ENCODE measurements at regions not wholly inside any gene's neighbourhood (a gene's known extent, or its start where the extent isn't known, plus 50 kb on each side); places are given as distances from the start of the nearest gene placed in this dataset.
"Not testable (repeated sequence)": the region's sequence is repeated elsewhere in the genome, so short reads cannot be mapped to it uniquely, and the experiment has no call there.

DNA sequence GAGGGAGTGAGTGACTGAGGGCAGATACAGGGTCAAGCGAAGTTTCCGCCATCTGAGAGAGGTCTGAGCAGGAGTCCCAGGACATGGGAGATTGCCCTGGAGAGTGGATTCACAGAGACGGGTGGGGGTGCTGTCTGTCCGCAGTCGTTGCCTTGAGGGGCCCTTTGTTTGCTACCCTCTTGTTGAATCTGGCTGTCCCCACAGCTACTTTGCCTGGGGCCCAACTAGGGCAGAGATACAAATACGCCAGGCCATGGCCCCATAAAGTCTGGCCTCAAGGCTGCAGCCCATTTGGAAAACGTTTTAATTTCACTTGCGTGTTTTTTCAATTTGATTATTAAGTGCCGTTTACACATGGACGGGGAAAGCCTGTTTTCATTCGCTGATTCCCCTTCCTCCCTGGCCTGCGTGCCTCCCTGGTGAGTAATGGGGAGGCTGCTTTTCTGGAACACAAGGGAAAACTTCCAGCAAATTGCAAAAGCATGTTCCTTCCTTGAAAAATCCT lies 134.4 kb downstream of the SMIM20 start:
- DNase-seq: no peak

GRCh38 chr4:26048950-26049349 lies 134.9 kb downstream of the SMIM20 start:
- no peak for DNase-seq

GRCh38 chr4:26049447-26049846 lies 135.4 kb downstream of the SMIM20 start:
- DNase-seq: no peak

- DNase-seq: no peak
Measured at GRCh38 chr4:26050212-26050643, 136.2 kb downstream of the SMIM20 start.

DNA sequence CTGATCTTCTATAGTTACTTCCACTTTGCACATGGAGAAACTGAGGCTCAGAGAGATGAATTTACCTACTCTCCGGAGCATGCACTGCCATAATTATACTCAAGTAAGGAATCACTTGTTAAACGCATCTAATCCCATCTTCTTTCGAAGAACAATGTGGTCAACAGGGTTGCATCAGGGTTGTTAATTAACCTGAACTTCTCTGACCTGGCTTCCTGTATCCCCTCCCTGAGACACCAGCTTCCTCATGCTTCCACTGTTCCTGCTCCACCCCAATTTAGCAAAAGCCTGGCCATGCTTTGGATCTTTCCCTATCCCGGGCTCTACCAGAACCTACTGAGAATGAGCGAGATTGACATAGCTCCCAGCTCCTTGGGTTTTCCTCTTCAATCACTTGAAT lies 136.7 kb downstream of the SMIM20 start:
- DNase-seq: no peak

- DNase-seq: no peak
Measured at GRCh38 chr4:26051240-26051639, 137.2 kb downstream of the SMIM20 start.

GRCh38 chr4:26052663-26053541 lies 138.9 kb downstream of the SMIM20 start:
- no peak for DNase-seq

GRCh38 chr4:26053761-26054160 lies 139.7 kb downstream of the SMIM20 start:
- no peak for DNase-seq

DNA sequence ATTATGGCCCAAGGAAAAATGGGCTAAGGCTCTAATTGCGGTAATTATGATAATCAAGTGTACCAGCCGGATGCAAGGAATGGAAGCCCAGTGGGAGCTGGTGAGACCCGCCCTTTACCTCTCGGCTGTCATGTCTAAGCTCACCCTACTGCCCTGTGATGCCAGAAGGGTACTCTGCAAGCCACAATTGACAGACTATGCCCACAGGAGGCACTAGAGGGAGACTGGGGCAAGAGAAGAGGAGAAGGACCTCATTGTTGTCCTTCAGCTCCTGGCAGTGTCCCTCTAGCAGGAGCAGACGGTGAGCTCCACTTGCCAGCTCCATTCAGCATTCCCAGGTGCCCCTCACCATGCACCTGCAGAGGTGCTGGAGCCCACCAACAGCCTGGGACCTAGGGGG lies 141.8 kb downstream of the SMIM20 start:
- no peak for DNase-seq

- no peak for DNase-seq
Measured at GRCh38 chr4:26056406-26056805, 142.4 kb downstream of the SMIM20 start.

DNA sequence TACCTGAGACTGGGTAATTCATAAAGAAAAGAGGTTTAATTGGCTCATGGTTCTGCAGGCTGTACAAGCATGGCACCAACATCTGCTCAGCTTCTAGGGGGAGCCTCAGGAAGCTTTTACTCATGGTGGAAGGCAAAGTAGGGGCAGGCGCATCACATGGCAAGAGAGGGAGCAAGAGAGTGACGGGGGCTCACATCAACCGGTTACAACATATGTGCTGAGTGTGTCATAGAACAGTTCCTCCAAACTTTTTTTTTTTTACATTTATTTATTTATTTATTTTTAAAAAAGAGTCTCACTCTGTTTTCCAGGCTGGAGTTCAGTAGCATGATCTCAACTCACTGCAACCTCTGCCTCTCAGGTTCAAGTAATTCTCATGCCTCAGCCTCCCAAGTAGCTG lies 143.8 kb downstream of the SMIM20 start:
- not testable (repeated sequence) for DNase-seq

DNA sequence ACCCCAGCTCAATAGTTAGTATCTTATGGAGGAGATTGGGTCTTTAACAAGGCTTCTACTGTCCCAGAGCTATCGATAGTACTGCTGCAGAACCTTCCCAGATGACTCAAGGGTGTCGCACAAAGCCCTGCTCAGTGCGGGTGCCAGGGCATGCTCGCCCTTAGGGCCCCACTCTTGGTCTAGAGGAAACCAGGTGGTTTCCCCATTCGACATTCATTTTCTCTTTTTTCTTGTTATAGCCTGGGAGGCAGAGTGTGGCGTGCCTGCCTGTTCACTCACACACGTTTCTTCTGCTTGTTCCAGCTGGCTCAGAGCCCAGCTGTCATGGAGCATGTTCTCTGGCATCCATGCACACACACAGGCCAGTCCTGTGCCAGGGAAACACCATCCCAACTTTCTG lies 144.5 kb downstream of the SMIM20 start:
- DNase-seq: peak; percentile 57 to 61

- no peak for DNase-seq
Measured at GRCh38 chr4:26059391-26060154, 145.6 kb downstream of the SMIM20 start.

GRCh38 chr4:26060286-26060685 lies 146.3 kb downstream of the SMIM20 start:
- DNase-seq: no peak

DNA sequence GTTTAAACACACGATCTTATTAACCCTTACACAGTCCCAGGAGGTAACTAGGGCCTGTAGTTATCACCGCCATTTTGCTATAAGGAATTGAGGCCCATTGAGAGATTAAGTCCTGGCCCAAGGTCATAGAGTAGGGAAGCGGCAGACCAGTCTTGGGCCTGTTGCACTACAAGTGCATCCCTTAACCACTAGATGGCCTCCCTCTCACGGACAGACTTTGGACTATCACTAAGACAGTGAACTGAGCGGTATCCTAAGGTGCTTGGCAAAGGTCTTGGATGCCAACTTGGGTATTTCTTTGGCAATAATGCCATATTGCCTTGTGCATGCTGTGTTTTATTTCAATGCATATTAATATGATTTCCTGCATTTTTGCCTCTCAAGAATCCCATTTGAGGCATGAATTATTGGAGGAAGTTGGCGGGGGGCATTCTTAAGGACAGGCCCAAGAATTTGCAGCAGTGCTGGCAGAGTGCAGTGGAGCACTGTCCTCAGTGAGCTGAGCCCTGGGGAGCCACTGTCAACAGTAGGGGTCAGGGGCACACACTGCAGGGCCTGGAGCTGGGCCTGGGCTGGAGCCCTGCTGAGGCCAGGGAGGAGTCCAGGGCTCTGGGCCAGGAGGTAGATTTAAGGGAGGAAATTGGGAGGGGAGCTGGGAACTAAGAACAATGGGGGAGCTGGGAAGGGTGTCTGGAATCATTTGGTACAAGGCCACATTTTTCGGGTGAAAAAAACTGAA lies 147.4 kb downstream of the SMIM20 start:
- no peak for DNase-seq

GRCh38 chr4:26062215-26062614 lies 148.2 kb downstream of the SMIM20 start:
- no peak for DNase-seq

DNA sequence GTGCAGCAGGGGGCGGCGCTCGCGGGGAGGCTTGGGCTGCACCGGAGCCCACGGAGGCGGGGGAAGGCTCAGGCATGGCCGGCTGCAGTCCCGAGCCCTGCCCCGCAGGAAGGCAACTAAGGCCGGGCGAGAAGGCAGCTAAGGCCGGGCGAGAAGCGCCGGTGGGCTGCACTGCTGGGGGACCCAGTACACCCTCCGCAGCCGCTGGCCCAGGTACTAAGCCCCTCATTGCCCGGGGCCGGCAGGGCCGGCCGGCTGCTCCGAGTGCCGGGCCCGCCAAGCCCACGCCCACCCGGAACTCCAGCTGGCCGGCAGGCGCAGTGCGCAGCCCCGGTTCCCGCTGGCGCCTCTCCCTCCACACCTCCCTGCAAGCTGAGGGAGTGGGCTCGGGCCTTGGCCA lies 150.0 kb downstream of the SMIM20 start:
- DNase-seq: not testable (repeated sequence)

GRCh38 chr4:26065833-26066232 lies 151.8 kb downstream of the SMIM20 start:
- DNase-seq: no peak

DNA sequence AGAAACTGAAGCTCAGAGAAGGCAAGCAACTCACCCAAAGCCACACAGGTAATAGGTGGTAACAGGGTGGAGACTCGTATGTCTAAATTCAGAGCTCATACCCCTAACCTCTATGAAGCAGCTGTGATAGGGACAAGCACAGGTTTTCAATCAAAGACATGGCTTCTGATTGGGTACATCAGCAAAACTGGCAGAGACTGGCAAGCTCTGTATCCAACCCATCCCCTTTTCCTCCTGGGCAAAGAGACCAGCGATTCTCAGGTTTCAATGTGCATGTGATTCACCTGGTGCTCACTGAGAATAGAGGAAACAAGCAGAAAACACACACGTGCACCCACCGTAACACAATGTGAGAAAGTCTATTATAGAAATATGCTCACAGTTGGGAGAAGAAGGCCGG lies 153.0 kb downstream of the SMIM20 start:
- DNase-seq: no peak

GRCh38 chr4:26069218-26069617 lies 155.2 kb downstream of the SMIM20 start:
- no peak for DNase-seq

GRCh38 chr4:26071688-26072087 lies 157.7 kb downstream of the SMIM20 start:
- no peak for DNase-seq

DNA sequence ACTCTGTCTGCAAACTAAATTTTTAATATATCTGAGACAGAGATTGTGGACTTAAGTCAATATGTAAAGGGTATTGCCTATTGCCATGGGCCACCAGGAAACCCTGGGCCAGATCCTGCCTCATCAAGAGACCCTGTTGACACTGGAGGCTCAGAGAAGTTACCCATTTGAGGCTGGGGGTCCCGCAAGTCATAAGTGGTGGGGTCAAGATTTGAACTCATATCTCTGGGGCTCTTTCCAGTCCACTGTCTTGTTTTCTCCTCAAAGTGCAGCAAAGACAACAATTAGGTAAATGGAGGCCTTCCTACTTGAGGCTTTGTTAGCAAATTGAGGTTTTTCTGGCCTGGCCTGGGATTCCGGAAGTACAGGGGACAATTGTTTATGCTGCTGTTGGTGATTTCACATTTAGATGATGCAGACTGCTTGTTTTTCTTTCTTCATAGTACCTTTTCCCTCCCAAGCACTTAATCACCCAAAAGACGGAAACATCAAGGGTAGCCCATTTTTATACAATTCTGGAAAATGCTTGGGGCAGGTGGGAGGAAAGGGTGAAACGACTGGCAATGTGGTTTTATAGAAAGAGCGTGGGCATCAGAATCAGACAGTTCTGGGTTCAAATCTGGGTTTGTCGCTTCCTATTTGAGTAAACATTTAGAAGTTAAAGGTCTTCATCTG lies 160.0 kb downstream of the SMIM20 start:
- peak; percentile 36 to 56 for DNase-seq
